ENCODE measurements at regions not wholly inside any gene's neighbourhood (a gene's known extent, or its start where the extent isn't known, plus 50 kb on each side); places are given as distances from the start of the nearest gene placed in this dataset.

GRCh38 chr15:92714077-92714476 lies 58.5 kb upstream of the FAM174B start:
- no peak overlapping the region for H3K27ac ChIP-seq (ENCODE audit: extremely low read length, insufficient read depth, low read length)
- H3K36me3 ChIP-seq (replicated peaks in 1 of 2; ENCODE audit: control insufficient read depth in 1 of 2, insufficient read depth in 2 of 2, low read length in 2 of 2) = no peaks in the 10 kb centered on the region
- no peaks in the 10 kb centered on the region for H3K79me2 ChIP-seq (ENCODE audit: insufficient read depth, low read length)
- peak overlapping the region; percentile 51 to 70 (median 63) for H3K4me3 ChIP-seq (replicated peaks in 1 of 3; ENCODE audit: insufficient read depth in 1 of 3, low read depth in 2 of 3, low read length in 3 of 3)
- no peak for DNase-seq (ENCODE audit: low spot score)
- H4K20me1 ChIP-seq (ENCODE audit: insufficient read depth, low read length) = no peaks in the 10 kb centered on the region
- ATAC-seq = peak; percentile 67
- CTCF ChIA-PET (ENCODE audit: low intra/inter-chr PET ratio, low total read pairs) = interaction anchor here (1.2 to 2.2 kb wide), 4 partner anchors 20 to 617 kb away, joined by 3 to 22 read pairs (median 11); no protein-coding TSS in a partner anchor
- H3K9ac ChIP-seq (ENCODE audit: insufficient read depth, low read depth, low read length) = no peak overlapping the region
- 0 out of 2 replicates have a peak, but pooled peaks cover 6% of the 10 kb centered on the region for H3K4me1 ChIP-seq (ENCODE audit: insufficient read depth, low read length)
- no peak for FAIRE-seq
- no TSS peak for BruUV-seq (replicated peaks)
- peak overlapping the region; percentile 86 for H3K4me2 ChIP-seq (ENCODE audit: low read depth, low read length)
- POLR2A ChIA-PET = no interaction called here
- no peak overlapping the region for H2AFZ ChIP-seq (ENCODE audit: low read length)
- intact Hi-C loops (cut with micrococcal nuclease; ENCODE audit: unreplicated experiment) (loop anchor here (2.0 to 10.0 kb wide), 2 partner anchors 323 to 619 kb away; no protein-coding TSS in a partner anchor), in situ Hi-C loops (cut with HindIII; ENCODE audit: extremely low pct_ligation_motif_present, low pct_unique_long_range_greater_than_20kb) (loop anchor here (10.0 kb wide), 1 partner anchor 189 kb away; no protein-coding TSS in a partner anchor)
- TF ChIP-seq MTERF4 (CRISPR knock-in tag; IDR thresholded peaks at IDR 0.05) (0 out of 2 replicates have a peak, but pooled peaks have one; percentile 17), ZNF776 (CRISPR knock-in tag; IDR thresholded peaks at IDR 0.05) (no peak), ZNF136 (CRISPR knock-in tag; IDR thresholded peaks at IDR 0.05; ENCODE audit: low read depth) (no peak), AHDC1 (CRISPR knock-in tag; IDR thresholded peaks at IDR 0.05; ENCODE audit: borderline replicate concordance) (no peak)
- peaks cover 1 to 14% of the 10 kb centered on the region in 2 experiments; a peak in 3 of 5 replicates for H3K27me3 ChIP-seq (ENCODE audit: control insufficient read depth in 1 of 2, insufficient read depth in 2 of 2, low read length in 2 of 2)
- no peaks in the 10 kb centered on the region for H3K9me3 ChIP-seq (ENCODE audit: low read length)
- 33% methylated on average over 7 of the region's 16 CpGs for WGBS (ENCODE audit: low lambda C conversion rate)
